Fibroblast of lung (primary cell): ENCODE measurements at regions not wholly inside any gene's neighbourhood (a gene's known extent, or its start where the extent isn't known, plus 50 kb on each side); places are given as distances from the start of the nearest gene placed in this dataset.

Source experiments
- DNase-seq, 2 donors: peaks; one replicate each; pipeline versions ENCODE4 v3.0.0 to v3.0.0-alpha.2; 2010; ENCODE audit warnings: low read depth in 2 of 2
- H2AFZ ChIP-seq: 2 replicates; pipeline ENCODE4 v1.5.1; 2012; ENCODE audit warnings: low read length, control low read depth, inconsistent platforms
- H3K27ac ChIP-seq: 2 replicates; pipeline ENCODE4 v1.5.1; 2011; ENCODE audit warnings: low read length, control low read depth; ENCODE audit not compliant: insufficient read depth
- H3K27me3 ChIP-seq: 2 replicates; pipeline ENCODE4 v1.5.1; 2011; ENCODE audit warnings: mild to moderate bottlenecking, low read length; ENCODE audit not compliant: control insufficient read depth, insufficient read depth
- H3K36me3 ChIP-seq: 2 replicates; pipeline ENCODE4 v1.5.1; 2011; ENCODE audit warnings: low read length; ENCODE audit not compliant: control insufficient read depth, insufficient read depth
- H3K4me1 ChIP-seq: 2 replicates; pipeline ENCODE4 v1.5.1; 2011; ENCODE audit warnings: low read length; ENCODE audit not compliant: control insufficient read depth, insufficient read depth; ENCODE audit errors: extremely low read depth
- H3K4me2 ChIP-seq: 2 replicates; pipeline ENCODE4 v1.5.1; 2011; ENCODE audit warnings: low read length, control low read depth; ENCODE audit not compliant: insufficient read depth; ENCODE audit errors: extremely low read depth
- H3K4me3 ChIP-seq, 4 experiments: fragments of 200-600 bp in 1 of 4; sonication (generic) in 1 of 4; replicated peaks in 1 of 4; 2 replicates each; pipeline ENCODE4 v1.5.1; 2011 to 2016; ENCODE audit warnings: low read length in 4 of 4, low read depth in 3 of 4, mild to moderate bottlenecking in 3 of 4, control low read depth in 2 of 4, inconsistent platforms in 1 of 4, mixed read lengths in 1 of 4; ENCODE audit not compliant: insufficient read depth in 1 of 4; ENCODE audit errors: control extremely low read depth in 1 of 4
- H3K79me2 ChIP-seq: 2 replicates; pipeline ENCODE4 v1.5.1; 2012; ENCODE audit warnings: mild to moderate bottlenecking, low read length, inconsistent platforms; ENCODE audit not compliant: control insufficient read depth, insufficient read depth
- H3K9ac ChIP-seq: 2 replicates; pipeline ENCODE4 v1.5.1; 2011; ENCODE audit warnings: mild to moderate bottlenecking, low read length, control low read depth; ENCODE audit not compliant: insufficient read depth
- H3K9me3 ChIP-seq: 2 replicates; pipeline ENCODE4 v1.5.1; 2012; ENCODE audit warnings: low read depth, low read length; ENCODE audit not compliant: control insufficient read depth, insufficient read depth
- H4K20me1 ChIP-seq: 2 replicates; pipeline ENCODE4 v1.5.1; 2011; ENCODE audit warnings: low read length; ENCODE audit not compliant: control insufficient read depth, insufficient read depth; ENCODE audit errors: extremely low read depth
- EZH2 ChIP-seq: IDR thresholded peaks from 2 replicates; pipeline ENCODE4 v1.5.1; 2012; ENCODE audit warnings: low read length, control low read depth, mild to moderate bottlenecking; ENCODE audit errors: missing control alignments
- TF ChIP-seq, protein P1 (sequence below), 2 donors: IDR thresholded peaks in 1 of 2; conservative IDR thresholded peaks in 1 of 2; 1 replicate in 1 of 2; 2 replicates in 1 of 2; pipeline ENCODE4 v1.5.1; 2011 to 2012; ENCODE audit warnings: low read length in 2 of 2, control low read depth in 1 of 2, inconsistent platforms in 1 of 2, low read depth in 1 of 2, mild to moderate bottlenecking in 1 of 2

DNA sequence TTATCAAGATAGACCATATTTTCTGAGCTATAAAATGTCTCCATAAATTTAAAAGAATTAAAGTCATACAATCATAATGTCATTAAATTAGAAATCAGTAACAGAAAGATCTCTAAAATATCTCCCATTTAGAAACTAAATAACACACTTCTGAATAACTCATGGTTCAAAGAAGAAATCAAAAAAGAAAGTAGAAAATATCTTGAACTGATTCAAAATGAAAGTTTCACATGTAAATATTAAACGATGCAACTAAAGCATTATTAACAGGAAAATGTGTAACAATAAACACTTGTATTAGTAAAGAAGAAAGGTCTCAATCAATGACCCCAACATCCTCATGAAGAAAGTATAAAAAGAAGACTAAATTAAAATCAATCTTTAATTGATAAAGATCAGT, 50.5 kb upstream of the PZP start:
- TF ChIP-seq, protein P1, sequence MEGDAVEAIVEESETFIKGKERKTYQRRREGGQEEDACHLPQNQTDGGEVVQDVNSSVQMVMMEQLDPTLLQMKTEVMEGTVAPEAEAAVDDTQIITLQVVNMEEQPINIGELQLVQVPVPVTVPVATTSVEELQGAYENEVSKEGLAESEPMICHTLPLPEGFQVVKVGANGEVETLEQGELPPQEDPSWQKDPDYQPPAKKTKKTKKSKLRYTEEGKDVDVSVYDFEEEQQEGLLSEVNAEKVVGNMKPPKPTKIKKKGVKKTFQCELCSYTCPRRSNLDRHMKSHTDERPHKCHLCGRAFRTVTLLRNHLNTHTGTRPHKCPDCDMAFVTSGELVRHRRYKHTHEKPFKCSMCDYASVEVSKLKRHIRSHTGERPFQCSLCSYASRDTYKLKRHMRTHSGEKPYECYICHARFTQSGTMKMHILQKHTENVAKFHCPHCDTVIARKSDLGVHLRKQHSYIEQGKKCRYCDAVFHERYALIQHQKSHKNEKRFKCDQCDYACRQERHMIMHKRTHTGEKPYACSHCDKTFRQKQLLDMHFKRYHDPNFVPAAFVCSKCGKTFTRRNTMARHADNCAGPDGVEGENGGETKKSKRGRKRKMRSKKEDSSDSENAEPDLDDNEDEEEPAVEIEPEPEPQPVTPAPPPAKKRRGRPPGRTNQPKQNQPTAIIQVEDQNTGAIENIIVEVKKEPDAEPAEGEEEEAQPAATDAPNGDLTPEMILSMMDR (conservative IDR thresholded peaks at IDR 0.05 in 1 of 2, IDR thresholded peaks at IDR 0.05 in 1 of 2; ENCODE audit: low read depth in 1 of 2, low read length in 2 of 2) = no peak
- no peak for TF ChIP-seq EZH2
- H3K4me1 ChIP-seq = no peaks in the 10 kb centered on the region
- no peak for DNase-seq

More for the DNA sequence above, 50.5 kb upstream of the PZP start:
- no peak overlapping the region for H3K4me3 ChIP-seq
- no peaks in the 10 kb centered on the region for H3K36me3 ChIP-seq
- H3K79me2 ChIP-seq = no peaks in the 10 kb centered on the region
- H4K20me1 ChIP-seq = no peaks in the 10 kb centered on the region
- no peak overlapping the region for H3K4me2 ChIP-seq
- no peaks in the 10 kb centered on the region for H3K9me3 ChIP-seq
- no peaks in the 10 kb centered on the region for H3K27me3 ChIP-seq
- no peak overlapping the region for H3K9ac ChIP-seq
- H2AFZ ChIP-seq = no peak overlapping the region
- no peak overlapping the region for H3K27ac ChIP-seq
